DOHH2 (cell line): ENCODE measurements at regions not wholly inside any gene's neighbourhood (a gene's known extent, or its start where the extent isn't known, plus 50 kb on each side); places are given as distances from the start of the nearest gene placed in this dataset.

Source experiments
- H3F3A ChIP-seq: fragments of 200-600 bp; sonication (generic), shearing (Covaris generic); 2 replicates; pipeline ENCODE4 v1.6.0; 2016; ENCODE audit warnings: antibody characterized with exemption, mild to moderate bottlenecking; ENCODE audit not compliant: control insufficient read depth, insufficient read depth
- H3K27ac ChIP-seq: fragments of 200-600 bp; sonication (generic); 2 replicates; pipeline ENCODE4 v1.5.1; 2014; ENCODE audit warnings: low read depth, mild to moderate bottlenecking, low read length, moderate library complexity
- H3K27me3 ChIP-seq: fragments of 200-600 bp; sonication (generic); 2 replicates; pipeline ENCODE4 v1.6.1; 2014; ENCODE audit warnings: mild to moderate bottlenecking, low read length, mixed read lengths; ENCODE audit not compliant: control insufficient read depth
- H3K36me3 ChIP-seq: fragments of 200-600 bp; sonication (generic); 2 replicates; pipeline ENCODE4 v1.6.1; 2014; ENCODE audit warnings: mild to moderate bottlenecking, low read length, moderate library complexity, mixed read lengths; ENCODE audit not compliant: control insufficient read depth
- H3K4me1 ChIP-seq: fragments of 200-600 bp; sonication (generic); 2 replicates; pipeline ENCODE4 v1.6.1; 2014; ENCODE audit warnings: mild to moderate bottlenecking, low read length, mixed read lengths; ENCODE audit not compliant: control insufficient read depth
- H3K4me2 ChIP-seq: fragments of 200-600 bp; sonication (generic); 2 replicates; pipeline ENCODE4 v1.6.0; 2014; ENCODE audit warnings: mild to moderate bottlenecking, low read length, moderate library complexity
- H3K4me3 ChIP-seq: fragments of 200-600 bp; sonication (generic); 2 replicates; pipeline ENCODE4 v1.5.1; 2014; ENCODE audit warnings: mild to moderate bottlenecking, low read length, mixed read lengths
- H3K79me2 ChIP-seq: fragments of 200-600 bp; sonication (generic); 2 replicates; pipeline ENCODE4 v1.6.1; 2014; ENCODE audit warnings: mild to moderate bottlenecking, low read length, mixed read lengths; ENCODE audit not compliant: control insufficient read depth
- H3K9me2 ChIP-seq: fragments of 200-600 bp; sonication (generic); replicated peaks from 2 replicates; pipeline ENCODE4 v1.6.1; 2014; ENCODE audit warnings: mild to moderate bottlenecking, low read length, mixed read lengths; ENCODE audit not compliant: control insufficient read depth
- H3K9me3 ChIP-seq: fragments of 200-600 bp; sonication (generic); 2 replicates; pipeline ENCODE4 v1.6.1; 2014; ENCODE audit warnings: antibody characterized with exemption, low read length, mixed read lengths; ENCODE audit not compliant: control insufficient read depth, insufficient read depth
- H4K20me1 ChIP-seq: fragments of 200-600 bp; sonication (generic); 2 replicates; pipeline ENCODE4 v1.6.0; 2014; ENCODE audit warnings: low read depth, mild to moderate bottlenecking, antibody characterized with exemption, low read length, moderate library complexity; ENCODE audit not compliant: control insufficient read depth, insufficient read depth
- EZH2phosphoT487 ChIP-seq: fragments of 200-600 bp; sonication (generic); IDR thresholded peaks from 2 replicates; pipeline ENCODE4 v1.6.1; 2017; ENCODE audit warnings: borderline replicate concordance, mild to moderate bottlenecking, antibody characterized with exemption, low read length, moderate library complexity, mixed read lengths
- TF ChIP-seq, protein P1 (sequence below): fragments of 200-600 bp; sonication (generic); IDR thresholded peaks from one replicate; pipeline ENCODE4 v1.5.1; 2014; ENCODE audit warnings: antibody characterized with exemption, mild to moderate bottlenecking, low read depth, low read length; ENCODE audit not compliant: poor library complexity, severe bottlenecking

DNA sequence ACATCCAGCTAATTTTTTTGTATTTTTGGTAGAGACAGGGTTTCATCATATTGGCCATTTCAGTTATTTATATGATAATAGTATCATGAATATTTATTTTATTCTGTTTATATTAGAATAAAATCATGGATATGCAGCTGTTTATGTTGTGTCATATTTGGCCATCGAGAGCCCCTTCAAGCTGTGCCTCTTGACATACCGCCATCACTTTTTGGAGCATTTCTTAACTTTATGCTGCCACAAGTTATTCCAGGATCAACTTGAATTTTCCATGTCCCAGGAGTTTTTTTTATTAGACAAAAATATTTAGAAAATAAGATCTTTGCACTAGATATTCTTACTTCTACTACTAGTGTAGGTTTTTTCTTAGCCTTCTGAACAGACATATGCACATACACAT lies 1067.0 kb upstream of the LRRTM3 start:
- H3K4me3 ChIP-seq = no peak overlapping the region
- peaks cover 3% of the 10 kb centered on the region; the same call in 1 of the 2 replicates for H3K9me3 ChIP-seq
- H3K27me3 ChIP-seq = no peaks in the 10 kb centered on the region
- H3K4me1 ChIP-seq = peaks cover 28% of the 10 kb centered on the region
- no peaks in the 10 kb centered on the region for H3K9me2 ChIP-seq
- H3K79me2 ChIP-seq = no peaks in the 10 kb centered on the region
- H3K36me3 ChIP-seq = no peaks in the 10 kb centered on the region
- no peaks in the 10 kb centered on the region for H3F3A ChIP-seq
- no peak for TF ChIP-seq EZH2phosphoT487
- TF ChIP-seq, protein P1, sequence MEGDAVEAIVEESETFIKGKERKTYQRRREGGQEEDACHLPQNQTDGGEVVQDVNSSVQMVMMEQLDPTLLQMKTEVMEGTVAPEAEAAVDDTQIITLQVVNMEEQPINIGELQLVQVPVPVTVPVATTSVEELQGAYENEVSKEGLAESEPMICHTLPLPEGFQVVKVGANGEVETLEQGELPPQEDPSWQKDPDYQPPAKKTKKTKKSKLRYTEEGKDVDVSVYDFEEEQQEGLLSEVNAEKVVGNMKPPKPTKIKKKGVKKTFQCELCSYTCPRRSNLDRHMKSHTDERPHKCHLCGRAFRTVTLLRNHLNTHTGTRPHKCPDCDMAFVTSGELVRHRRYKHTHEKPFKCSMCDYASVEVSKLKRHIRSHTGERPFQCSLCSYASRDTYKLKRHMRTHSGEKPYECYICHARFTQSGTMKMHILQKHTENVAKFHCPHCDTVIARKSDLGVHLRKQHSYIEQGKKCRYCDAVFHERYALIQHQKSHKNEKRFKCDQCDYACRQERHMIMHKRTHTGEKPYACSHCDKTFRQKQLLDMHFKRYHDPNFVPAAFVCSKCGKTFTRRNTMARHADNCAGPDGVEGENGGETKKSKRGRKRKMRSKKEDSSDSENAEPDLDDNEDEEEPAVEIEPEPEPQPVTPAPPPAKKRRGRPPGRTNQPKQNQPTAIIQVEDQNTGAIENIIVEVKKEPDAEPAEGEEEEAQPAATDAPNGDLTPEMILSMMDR = no peak
- H3K27ac ChIP-seq = no peak overlapping the region
- H4K20me1 ChIP-seq = no peaks in the 10 kb centered on the region
- H3K4me2 ChIP-seq = no peak overlapping the region

DNA sequence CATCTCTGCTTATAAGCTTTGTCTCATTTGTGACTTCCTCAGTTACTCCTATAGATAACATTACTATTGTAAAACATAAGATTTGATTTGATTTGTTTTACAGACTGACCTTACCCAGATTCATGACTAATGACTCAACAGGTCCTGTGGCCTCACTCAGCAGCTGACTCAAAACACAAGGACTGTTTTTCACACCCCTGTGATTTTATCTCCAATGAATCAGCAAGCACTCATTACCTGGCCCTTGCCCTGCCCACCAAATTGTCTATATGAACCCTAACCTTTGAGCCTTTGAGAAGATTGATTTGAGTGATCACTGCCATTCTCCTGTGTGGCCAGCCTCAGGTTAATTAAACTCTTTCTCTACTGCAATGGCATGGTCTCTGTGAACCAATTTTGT lies 1064.6 kb upstream of the LRRTM3 start:
- H3K9me2 ChIP-seq = no peaks in the 10 kb centered on the region
- H3F3A ChIP-seq = no peaks in the 10 kb centered on the region
- peaks cover 28% of the 10 kb centered on the region for H3K4me1 ChIP-seq
- no peak overlapping the region for H3K4me3 ChIP-seq
- H3K27ac ChIP-seq = no peak overlapping the region
- no peaks in the 10 kb centered on the region for H3K79me2 ChIP-seq
- no peaks in the 10 kb centered on the region for H3K27me3 ChIP-seq
- no peaks in the 10 kb centered on the region for H3K36me3 ChIP-seq
- H3K9me3 ChIP-seq = peaks cover 3% of the 10 kb centered on the region; the same call in 1 of the 2 replicates
- H4K20me1 ChIP-seq = no peaks in the 10 kb centered on the region
- TF ChIP-seq EZH2phosphoT487 = no peak
- TF ChIP-seq, protein P1 = no peak
- no peak overlapping the region for H3K4me2 ChIP-seq
